AG04449 (cell line): ENCODE measurements at regions not wholly inside any gene's neighbourhood (a gene's known extent, or its start where the extent isn't known, plus 50 kb on each side); places are given as distances from the start of the nearest gene placed in this dataset.

Source experiments
- CTCF ChIA-PET: fragments of 350-600 bp; formaldehyde crosslinking; extraction: SDS; loops from one replicate; lab custom pipeline; 2021; ENCODE audit warnings: antibody characterized with exemption; lab: Yijun Ruan, JAX
- POLR2A ChIA-PET: fragments of 400-600, 350-600 bp; formaldehyde crosslinking; extraction: SDS; loops from one replicate; lab custom pipeline; 2020; ENCODE audit warnings: antibody characterized with exemption, inconsistent platforms; lab: Yijun Ruan, JAX
- DNase-seq: peaks from one replicate; pipeline ENCODE4 v3.0.0-alpha.2; 2010; ENCODE audit warnings: low read depth, low spot score
- H3K4me3 ChIP-seq: 2 replicates; pipeline ENCODE4 v1.5.1; 2011; ENCODE audit warnings: low read depth, mild to moderate bottlenecking, control low read depth, low read length
- TF ChIP-seq, protein P1 (sequence below): IDR thresholded peaks from one replicate; pipeline ENCODE4 v1.5.1; 2011; ENCODE audit warnings: mild to moderate bottlenecking, moderate library complexity, low read length, control low read depth, inconsistent platforms; ENCODE audit not compliant: insufficient read depth; ENCODE audit errors: missing control alignments

DNA sequence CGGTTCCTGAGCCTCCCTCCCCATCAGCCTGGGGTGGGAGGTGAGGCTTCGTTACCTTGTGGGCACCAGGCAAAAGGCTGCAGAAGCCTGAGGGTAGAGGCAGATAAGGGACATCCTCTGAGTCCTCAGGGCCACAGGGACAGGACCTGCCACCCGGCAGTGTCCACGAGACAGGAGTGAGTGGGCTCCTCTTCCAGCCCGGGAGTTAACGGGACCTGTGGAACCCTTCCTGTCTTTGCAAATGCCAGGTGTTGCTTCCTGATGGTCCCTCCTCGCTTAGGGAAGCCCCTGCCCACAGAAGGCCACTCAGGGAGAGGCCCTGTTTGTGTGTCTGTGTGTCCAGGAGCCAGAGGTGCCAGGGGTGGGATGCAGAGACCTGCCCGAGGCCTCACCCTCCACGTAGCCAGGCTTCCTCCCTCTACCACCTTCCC is 111.1 kb upstream of the ALDH1A3 start:
- POLR2A ChIA-PET = no interaction called here
- no peak overlapping the region for H3K4me3 ChIP-seq
- CTCF ChIA-PET = no interaction called here
- TF ChIP-seq, protein P1, sequence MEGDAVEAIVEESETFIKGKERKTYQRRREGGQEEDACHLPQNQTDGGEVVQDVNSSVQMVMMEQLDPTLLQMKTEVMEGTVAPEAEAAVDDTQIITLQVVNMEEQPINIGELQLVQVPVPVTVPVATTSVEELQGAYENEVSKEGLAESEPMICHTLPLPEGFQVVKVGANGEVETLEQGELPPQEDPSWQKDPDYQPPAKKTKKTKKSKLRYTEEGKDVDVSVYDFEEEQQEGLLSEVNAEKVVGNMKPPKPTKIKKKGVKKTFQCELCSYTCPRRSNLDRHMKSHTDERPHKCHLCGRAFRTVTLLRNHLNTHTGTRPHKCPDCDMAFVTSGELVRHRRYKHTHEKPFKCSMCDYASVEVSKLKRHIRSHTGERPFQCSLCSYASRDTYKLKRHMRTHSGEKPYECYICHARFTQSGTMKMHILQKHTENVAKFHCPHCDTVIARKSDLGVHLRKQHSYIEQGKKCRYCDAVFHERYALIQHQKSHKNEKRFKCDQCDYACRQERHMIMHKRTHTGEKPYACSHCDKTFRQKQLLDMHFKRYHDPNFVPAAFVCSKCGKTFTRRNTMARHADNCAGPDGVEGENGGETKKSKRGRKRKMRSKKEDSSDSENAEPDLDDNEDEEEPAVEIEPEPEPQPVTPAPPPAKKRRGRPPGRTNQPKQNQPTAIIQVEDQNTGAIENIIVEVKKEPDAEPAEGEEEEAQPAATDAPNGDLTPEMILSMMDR = no peak
- DNase-seq = no peak

DNA sequence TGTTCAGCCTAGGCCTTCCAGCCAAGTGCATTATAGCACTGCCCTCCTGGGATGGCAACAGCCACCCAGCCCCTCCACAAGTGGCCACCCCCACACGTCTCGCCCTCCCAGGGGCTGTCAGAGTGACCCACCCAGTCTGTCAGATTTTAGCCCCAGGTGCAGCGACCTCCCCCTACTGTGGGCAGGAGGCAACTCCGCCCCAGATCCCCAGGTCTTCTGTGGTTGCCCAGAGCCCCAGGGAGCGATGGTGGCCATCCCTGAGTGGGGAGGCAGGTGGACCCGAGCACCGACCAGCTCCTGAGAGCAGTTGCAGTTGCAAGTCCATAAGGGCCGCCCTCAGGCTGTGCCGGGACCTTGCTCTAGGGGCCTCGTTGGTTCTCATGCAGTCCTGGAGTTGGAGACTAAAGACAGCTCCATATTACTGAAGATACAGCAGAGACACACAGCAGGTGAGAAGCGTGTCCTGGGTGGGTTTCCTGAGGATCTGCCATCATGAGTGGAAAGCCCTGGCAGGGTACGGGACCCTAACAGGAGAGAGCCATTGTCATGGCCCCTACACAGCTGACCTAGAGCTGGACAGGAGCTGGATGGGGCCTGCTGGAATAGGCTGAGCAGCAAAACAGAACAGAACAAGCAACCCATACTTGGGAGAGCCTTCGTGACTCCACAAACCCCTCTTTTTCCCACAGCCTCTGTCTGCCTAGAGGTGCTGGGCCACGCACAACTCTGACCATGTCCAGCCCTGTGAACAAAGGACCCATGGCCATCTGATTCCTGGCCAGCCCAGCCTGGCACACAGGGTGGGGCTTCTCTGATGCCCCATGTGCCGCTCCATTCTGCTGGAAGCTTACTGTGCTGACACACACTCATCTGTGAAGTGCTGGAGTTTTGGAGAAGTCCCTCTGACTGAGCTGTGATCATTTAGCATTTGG is 110.3 kb upstream of the ALDH1A3 start:
- DNase-seq = no peak
- TF ChIP-seq, protein P1 = no peak
- CTCF ChIA-PET = no interaction called here
- POLR2A ChIA-PET = no interaction called here
- no peak overlapping the region for H3K4me3 ChIP-seq

DNA sequence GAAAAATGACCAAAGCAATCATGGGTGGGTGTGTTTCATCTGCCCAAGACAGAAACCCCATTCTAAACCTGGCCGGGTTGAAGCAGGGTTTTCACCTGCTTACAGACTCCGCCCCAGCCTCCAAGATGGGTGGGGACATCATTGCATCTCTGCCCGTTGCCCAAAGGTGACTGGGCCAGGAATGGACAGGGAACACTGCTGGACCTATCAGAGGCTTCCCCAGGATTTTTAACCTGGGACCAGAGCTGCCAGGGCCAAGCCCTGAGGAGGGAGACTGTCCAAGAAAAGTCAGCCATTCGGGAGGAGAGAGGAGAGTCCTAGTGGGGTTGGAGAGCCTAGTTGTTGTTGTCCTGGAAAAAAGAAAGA is 109.7 kb upstream of the ALDH1A3 start:
- CTCF ChIA-PET = no interaction called here

DNA sequence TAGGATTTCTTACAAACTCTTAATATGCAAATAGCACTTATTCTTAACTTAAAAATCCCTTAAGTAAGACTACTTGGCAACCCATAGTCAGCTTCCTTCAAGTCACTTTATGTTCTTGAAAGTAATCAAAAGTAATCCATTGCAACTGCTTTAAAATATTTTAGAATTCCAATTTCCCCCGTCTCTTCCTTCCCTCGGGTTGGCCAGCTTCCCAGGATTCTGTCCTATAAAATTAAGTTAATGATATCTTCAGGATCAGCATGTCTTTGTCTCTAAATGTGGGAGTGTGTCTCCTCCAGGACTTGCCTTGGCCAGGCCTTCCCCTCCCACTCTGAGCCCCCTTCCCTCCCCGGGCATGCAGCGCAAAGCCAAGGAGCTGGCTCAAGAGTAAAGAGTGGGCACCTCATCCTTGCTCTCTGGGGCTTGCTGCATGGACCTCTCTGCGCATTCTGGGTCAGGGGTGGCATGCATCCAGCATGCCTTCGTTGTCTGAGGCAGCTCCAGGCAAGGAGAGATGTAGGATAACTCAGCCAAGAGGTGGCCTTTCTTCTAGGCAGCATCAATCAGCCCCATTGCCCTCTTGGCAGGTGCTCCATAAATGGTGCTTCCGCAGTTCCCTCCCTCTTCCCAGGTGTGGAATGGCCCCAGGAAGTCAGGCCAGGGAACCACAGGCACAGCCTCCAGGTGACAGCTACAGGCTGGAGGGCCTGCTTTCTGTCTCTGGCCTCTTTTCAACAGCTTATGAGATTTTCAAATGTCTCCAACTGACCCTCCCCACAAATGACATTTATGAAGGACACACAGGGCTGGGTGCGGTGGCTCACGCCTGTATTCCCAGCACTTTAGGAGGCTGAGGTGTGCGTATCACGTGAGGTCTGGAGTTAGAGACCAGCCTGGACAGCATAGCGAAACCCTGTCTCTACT is 108.7 kb upstream of the ALDH1A3 start:
- H3K4me3 ChIP-seq = no peak overlapping the region
- DNase-seq = no peak
- POLR2A ChIA-PET = no interaction called here
- CTCF ChIA-PET = interaction anchor here (1.0 kb wide), 1 partner anchor 102 kb away, joined by 3 read pairs; no protein-coding TSS in a partner anchor
- TF ChIP-seq, protein P1 = no peak

More for the DNA sequence above, 109.7 kb upstream of the ALDH1A3 start:
- DNase-seq = no peak
- H3K4me3 ChIP-seq = no peak overlapping the region
- POLR2A ChIA-PET = no interaction called here
- TF ChIP-seq, protein P1 = no peak

DNA sequence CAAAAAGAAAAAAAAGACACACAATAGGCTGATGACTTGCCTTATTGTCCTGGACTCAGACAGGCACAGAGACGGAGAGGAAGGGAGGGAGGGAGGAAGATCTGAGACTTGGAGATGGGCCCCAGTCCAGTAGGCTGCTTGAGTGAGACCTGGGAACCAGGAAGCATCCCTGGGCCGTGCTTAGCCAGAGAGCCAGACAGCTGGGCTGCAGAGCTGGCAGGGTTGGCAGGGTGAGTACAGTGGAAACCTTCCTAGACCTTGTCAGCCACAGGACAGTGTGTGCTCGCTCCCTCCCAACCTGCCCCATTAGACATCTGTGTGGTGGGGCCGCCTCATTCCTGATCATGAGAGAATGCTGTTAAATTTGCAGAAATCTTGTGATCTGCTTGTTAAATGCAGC is 107.9 kb upstream of the ALDH1A3 start:
- POLR2A ChIA-PET = no interaction called here

More for the DNA sequence above, 107.9 kb upstream of the ALDH1A3 start:
- CTCF ChIA-PET = no interaction called here
- no peak for DNase-seq
- no peak overlapping the region for H3K4me3 ChIP-seq
- TF ChIP-seq, protein P1 = no peak
